ENCODE measurements at regions not wholly inside any gene's neighbourhood (a gene's known extent, or its start where the extent isn't known, plus 50 kb on each side); places are given as distances from the start of the nearest gene placed in this dataset.

GRCh38 chr6:144547409-144547808, 262.3 kb downstream of the UTRN start:
- no peaks in the 10 kb centered on the region for H3K79me1 ChIP-seq (ENCODE audit: insufficient read depth, low read depth, low read length, poor library complexity, severe bottlenecking)
- no peak overlapping the region for H4K5ac ChIP-seq (ENCODE audit: insufficient read length, low read depth, low read length)
- H3K56ac ChIP-seq (ENCODE audit: insufficient read length, low read depth, low read length): no peak overlapping the region
- Mint-ChIP-seq H3K36me3 (ENCODE audit: insufficient read depth in 1 of 3, low read depth in 3 of 3) (peaks cover 0 to 29% (median 20%) of the 10 kb centered on the region in 3 experiments; a peak in 6 of 7 replicates), H3K4me3 (no peak overlapping the region), H3K4me1 (peaks cover 10 to 11% of the 10 kb centered on the region in 2 experiments; a peak in 3 of 4 replicates), H3K27ac (no peak overlapping the region), H3K27me3 (ENCODE audit: low read depth) (no peaks in the 10 kb centered on the region), H3K9me3 (no peaks in the 10 kb centered on the region; a peak in 1 of 5 replicates)
- H3K79me2 ChIP-seq (ENCODE audit: insufficient read depth, low read length): no peaks in the 10 kb centered on the region
- no peak overlapping the region for H3K14ac ChIP-seq (ENCODE audit: insufficient read depth, low read length)
- H3K4ac ChIP-seq (ENCODE audit: low read depth, low read length): no peak overlapping the region
- TF ChIP-seq CTCF (conservative IDR thresholded peaks at IDR 0.05): no peak
- H3T11ph ChIP-seq (ENCODE audit: low read length): no peak overlapping the region
- no peak overlapping the region for H2AFZ ChIP-seq (ENCODE audit: low read length)
- H3K23ac ChIP-seq (ENCODE audit: insufficient read length, low read depth, low read length): no peak overlapping the region
- H3K23me2 ChIP-seq (ENCODE audit: insufficient read length, low read depth, low read length, poor library complexity, severe bottlenecking): no peaks in the 10 kb centered on the region
- no peaks in the 10 kb centered on the region for H3K27me3 ChIP-seq (ENCODE audit: insufficient read depth, low read length)
- H2BK5ac ChIP-seq (ENCODE audit: insufficient read length, low read length): no peak overlapping the region
- H4K8ac ChIP-seq (replicated peaks; ENCODE audit: insufficient read length, low read depth, low read length): no peak overlapping the region
- no peaks in the 10 kb centered on the region for H3K4me1 ChIP-seq (ENCODE audit: insufficient read depth, low read length)
- H3K9me3 ChIP-seq (ENCODE audit: control insufficient read depth, low read depth, low read length): no peaks in the 10 kb centered on the region
- no peak overlapping the region for H3K27ac ChIP-seq (ENCODE audit: insufficient read length, low read depth, low read length)
- H3K4me2 ChIP-seq (ENCODE audit: insufficient read depth, insufficient read length, low read length): no peak overlapping the region
- H2BK20ac ChIP-seq (ENCODE audit: low read depth, low read length, poor library complexity, severe bottlenecking): no peak overlapping the region
- H3K9ac ChIP-seq (ENCODE audit: extremely low read depth, insufficient read length, low read length): no peak overlapping the region
- no peaks in the 10 kb centered on the region for H4K20me1 ChIP-seq (ENCODE audit: control insufficient read depth, insufficient read depth, insufficient read length)
- WGBS (ENCODE audit: extremely low coverage, insufficient read length, low lambda C conversion rate): no CpG with 5 or more reads among the region's 1 CpG
- H2AK5ac ChIP-seq (ENCODE audit: insufficient read length, low read length): no peak overlapping the region
- no peak overlapping the region for H2BK120ac ChIP-seq (ENCODE audit: low read depth, low read length, poor library complexity, severe bottlenecking)
- DNase-seq: no peak
- H4K91ac ChIP-seq (ENCODE audit: insufficient read length, low read depth, low read length): no peak overlapping the region
- no peak overlapping the region for H2BK15ac ChIP-seq (ENCODE audit: low read depth, low read length)
- no peak overlapping the region for H2BK12ac ChIP-seq (ENCODE audit: insufficient read length, low read depth, low read length)
- no peak overlapping the region for H3K18ac ChIP-seq (ENCODE audit: insufficient read length, low read depth, low read length)

Data from H9 (cell line).